ENCODE measurements at regions not wholly inside any gene's neighbourhood (a gene's known extent, or its start where the extent isn't known, plus 50 kb on each side); places are given as distances from the start of the nearest gene placed in this dataset.

DNA sequence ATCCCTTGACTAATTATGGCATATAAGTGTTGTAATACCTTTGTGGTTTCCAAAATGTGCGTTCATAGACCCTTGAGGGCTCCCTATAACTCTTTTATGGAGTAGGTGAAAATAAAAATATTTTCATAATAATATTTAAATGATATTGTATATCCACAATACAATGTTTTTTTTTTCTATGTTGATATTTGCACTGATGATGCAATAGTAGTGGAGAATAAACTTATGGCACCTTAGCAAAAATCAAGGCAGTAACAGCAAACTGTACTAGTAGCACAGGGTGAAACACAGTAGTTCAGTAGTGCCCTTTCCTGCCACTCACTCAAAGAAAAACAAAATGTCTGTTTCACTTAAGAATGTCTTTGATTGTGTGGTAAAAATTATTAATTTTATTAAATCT, 465.3 kb downstream of the C4orf33 start:
- H3K9me3 ChIP-seq, result no peaks in the 10 kb centered on the region
- DNase-seq (ENCODE audit: low spot score), result no peak
- no peaks in the 10 kb centered on the region for H3K27me3 ChIP-seq (replicated peaks; ENCODE audit: insufficient read depth)
- no peak for ATAC-seq (ENCODE audit: insufficient number of reproducible peaks, low FRiP score, low read depth)
- H3K36me3 ChIP-seq, result no peaks in the 10 kb centered on the region
- no peak overlapping the region for H3K4me3 ChIP-seq
- TF ChIP-seq, protein P1, sequence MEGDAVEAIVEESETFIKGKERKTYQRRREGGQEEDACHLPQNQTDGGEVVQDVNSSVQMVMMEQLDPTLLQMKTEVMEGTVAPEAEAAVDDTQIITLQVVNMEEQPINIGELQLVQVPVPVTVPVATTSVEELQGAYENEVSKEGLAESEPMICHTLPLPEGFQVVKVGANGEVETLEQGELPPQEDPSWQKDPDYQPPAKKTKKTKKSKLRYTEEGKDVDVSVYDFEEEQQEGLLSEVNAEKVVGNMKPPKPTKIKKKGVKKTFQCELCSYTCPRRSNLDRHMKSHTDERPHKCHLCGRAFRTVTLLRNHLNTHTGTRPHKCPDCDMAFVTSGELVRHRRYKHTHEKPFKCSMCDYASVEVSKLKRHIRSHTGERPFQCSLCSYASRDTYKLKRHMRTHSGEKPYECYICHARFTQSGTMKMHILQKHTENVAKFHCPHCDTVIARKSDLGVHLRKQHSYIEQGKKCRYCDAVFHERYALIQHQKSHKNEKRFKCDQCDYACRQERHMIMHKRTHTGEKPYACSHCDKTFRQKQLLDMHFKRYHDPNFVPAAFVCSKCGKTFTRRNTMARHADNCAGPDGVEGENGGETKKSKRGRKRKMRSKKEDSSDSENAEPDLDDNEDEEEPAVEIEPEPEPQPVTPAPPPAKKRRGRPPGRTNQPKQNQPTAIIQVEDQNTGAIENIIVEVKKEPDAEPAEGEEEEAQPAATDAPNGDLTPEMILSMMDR (IDR thresholded peaks at IDR 0.05), result no peak
- no peaks in the 10 kb centered on the region for H3K4me1 ChIP-seq (ENCODE audit: control insufficient read depth in 1 of 2, low read depth in 2 of 2)
- no peak overlapping the region for H3K27ac ChIP-seq

DNA sequence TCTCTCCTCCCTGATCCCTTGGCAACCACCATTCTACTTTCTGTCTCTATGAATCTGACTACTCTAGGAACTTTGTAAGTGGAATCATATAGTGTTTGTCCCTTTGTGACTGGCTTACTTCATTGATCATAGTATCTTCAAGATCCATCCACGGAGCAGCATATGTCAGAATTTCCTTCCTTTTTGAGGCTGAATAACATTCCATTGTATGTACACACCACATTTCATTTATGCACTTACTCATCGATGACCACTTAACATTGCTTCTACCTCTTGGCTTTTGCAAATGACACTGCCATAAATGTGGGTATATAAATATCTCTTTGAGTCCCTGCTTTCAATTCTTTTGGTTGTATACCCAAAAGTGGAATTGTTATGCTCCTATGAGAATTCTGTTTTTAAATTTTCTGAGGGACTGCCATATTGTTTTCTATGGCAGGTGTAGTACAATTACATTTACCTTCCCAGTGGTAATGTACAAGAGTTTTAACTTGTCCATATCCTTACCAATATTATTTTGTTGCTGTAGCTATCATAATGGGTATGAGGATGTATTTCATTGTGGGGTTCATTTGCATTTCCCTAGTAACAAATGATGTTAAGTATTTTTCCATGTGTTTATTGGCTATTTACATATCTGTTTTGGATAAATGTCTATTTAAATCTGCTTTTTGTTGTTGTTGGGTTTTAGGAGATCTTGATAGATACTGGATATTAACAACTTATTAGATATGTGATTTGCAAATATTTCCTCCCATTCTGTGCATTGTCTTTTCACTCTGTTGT, 466.1 kb downstream of the C4orf33 start:
- TF ChIP-seq, protein P1 (IDR thresholded peaks at IDR 0.05), result no peak
- H3K4me3 ChIP-seq, result no peak overlapping the region
- H3K4me1 ChIP-seq (ENCODE audit: control insufficient read depth in 1 of 2, low read depth in 2 of 2), result no peaks in the 10 kb centered on the region
- DNase-seq (ENCODE audit: low spot score) (no peak), ATAC-seq (ENCODE audit: insufficient number of reproducible peaks, low FRiP score, low read depth) (no peak)
- no peaks in the 10 kb centered on the region for H3K27me3 ChIP-seq (replicated peaks; ENCODE audit: insufficient read depth)
- no peak overlapping the region for H3K27ac ChIP-seq
- H3K9me3 ChIP-seq, result no peaks in the 10 kb centered on the region
- no peaks in the 10 kb centered on the region for H3K36me3 ChIP-seq

DNA sequence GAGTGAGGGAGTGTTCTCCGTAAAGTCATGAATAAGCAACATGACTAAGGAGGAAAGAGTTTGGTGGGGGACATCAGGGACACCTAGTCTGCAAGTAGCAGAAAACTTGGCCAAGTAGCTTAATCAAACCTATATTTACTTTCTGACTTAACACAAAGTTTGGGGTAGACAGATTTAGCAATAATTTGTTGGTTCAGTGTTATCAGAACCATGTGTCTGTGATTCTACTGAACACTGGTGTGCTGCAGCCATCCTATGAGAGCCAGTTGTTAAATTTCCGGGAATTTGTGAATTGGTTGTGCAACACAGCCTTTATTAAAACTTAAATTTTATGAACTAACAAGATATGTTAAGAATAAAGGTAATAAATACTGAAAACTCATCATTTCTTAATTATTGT, 469.3 kb downstream of the C4orf33 start:
- Histone ChIP-seq H3K36me3 (no peaks in the 10 kb centered on the region), H3K27me3 (replicated peaks; ENCODE audit: insufficient read depth) (no peaks in the 10 kb centered on the region), H3K4me1 (ENCODE audit: control insufficient read depth in 1 of 2, low read depth in 2 of 2) (no peaks in the 10 kb centered on the region), H3K9me3 (no peaks in the 10 kb centered on the region), H3K27ac (no peak overlapping the region), H3K4me3 (no peak overlapping the region)
- TF ChIP-seq, protein P1 (IDR thresholded peaks at IDR 0.05), result no peak
- DNase-seq (ENCODE audit: low spot score) (no peak), ATAC-seq (ENCODE audit: insufficient number of reproducible peaks, low FRiP score, low read depth) (no peak)

DNA sequence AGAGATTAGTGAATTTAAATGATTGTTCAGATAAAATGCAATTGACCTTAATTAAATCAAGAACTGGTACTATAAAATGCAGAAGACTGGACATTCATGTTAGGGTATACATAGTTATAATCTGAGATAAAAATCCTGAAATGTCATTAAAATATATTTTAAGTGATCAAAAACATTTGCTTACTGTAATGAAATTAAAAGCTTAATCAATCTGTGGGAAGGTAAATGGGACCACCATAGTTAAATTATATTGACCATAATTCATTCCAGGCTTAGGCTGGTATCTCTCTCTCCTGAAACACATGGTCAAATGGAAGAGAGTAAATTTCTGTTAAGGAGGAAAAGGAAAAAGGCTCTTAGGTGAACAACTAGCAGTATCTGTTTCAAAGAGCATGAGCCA, 474.4 kb downstream of the C4orf33 start:
- no peak for ATAC-seq (ENCODE audit: insufficient number of reproducible peaks, low FRiP score, low read depth)
- Histone ChIP-seq H3K4me1 (ENCODE audit: control insufficient read depth in 1 of 2, low read depth in 2 of 2) (no peaks in the 10 kb centered on the region), H3K9me3 (no peaks in the 10 kb centered on the region), H3K27ac (no peak overlapping the region), H3K36me3 (no peaks in the 10 kb centered on the region), H3K27me3 (replicated peaks; ENCODE audit: insufficient read depth) (no peaks in the 10 kb centered on the region), H3K4me3 (no peak overlapping the region)
- TF ChIP-seq, protein P1 (IDR thresholded peaks at IDR 0.05), result no peak
- no peak for DNase-seq (ENCODE audit: low spot score)

DNA sequence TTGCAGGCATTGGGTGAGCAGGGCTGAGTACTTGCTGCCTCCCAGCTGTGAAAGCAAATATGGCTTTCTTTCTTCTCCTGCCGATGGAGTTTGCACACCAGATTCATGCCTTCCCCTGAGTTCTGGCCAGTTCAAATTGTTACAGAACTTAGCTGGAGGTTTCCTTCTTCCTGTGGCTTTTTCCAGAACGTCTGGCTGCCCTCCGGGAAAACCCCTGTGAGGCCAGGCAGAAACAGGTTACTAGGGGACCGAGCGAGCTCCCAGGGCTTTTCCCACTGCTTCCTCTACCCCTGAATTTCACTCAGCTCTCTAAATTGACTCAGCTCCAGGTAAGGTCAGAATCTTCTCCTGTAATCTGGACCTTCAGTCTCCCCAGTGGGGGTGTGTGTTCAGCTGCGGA, 482.4 kb downstream of the C4orf33 start:
- no peaks in the 10 kb centered on the region for H3K27me3 ChIP-seq (replicated peaks; ENCODE audit: insufficient read depth)
- no peaks in the 10 kb centered on the region for H3K4me1 ChIP-seq (ENCODE audit: control insufficient read depth in 1 of 2, low read depth in 2 of 2)
- H3K27ac ChIP-seq, result no peak overlapping the region
- no peak overlapping the region for H3K4me3 ChIP-seq
- DNase-seq (ENCODE audit: low spot score) (no peak), ATAC-seq (ENCODE audit: insufficient number of reproducible peaks, low FRiP score, low read depth) (no peak)
- H3K36me3 ChIP-seq, result no peaks in the 10 kb centered on the region
- no peaks in the 10 kb centered on the region for H3K9me3 ChIP-seq
- TF ChIP-seq, protein P1 (IDR thresholded peaks at IDR 0.05), result no peak

All from thoracic aorta (tissue), 2 donors.